ENCODE measurements at regions not wholly inside any gene's neighbourhood (a gene's known extent, or its start where the extent isn't known, plus 50 kb on each side); places are given as distances from the start of the nearest gene placed in this dataset.

GRCh38 chr9:87783180-87783579 is 57.3 kb downstream of the CTSL start:
- no peak for TF ChIP-seq EP300 (IDR thresholded peaks at IDR 0.05)
- TF ChIP-seq POLR2A (IDR thresholded peaks at IDR 0.05), result no peak
